ENCODE measurements at regions not wholly inside any gene's neighbourhood (a gene's known extent, or its start where the extent isn't known, plus 50 kb on each side); places are given as distances from the start of the nearest gene placed in this dataset.
"Not testable (repeated sequence)": the region's sequence is repeated elsewhere in the genome, so short reads cannot be mapped to it uniquely, and the experiment has no call there.

DNA sequence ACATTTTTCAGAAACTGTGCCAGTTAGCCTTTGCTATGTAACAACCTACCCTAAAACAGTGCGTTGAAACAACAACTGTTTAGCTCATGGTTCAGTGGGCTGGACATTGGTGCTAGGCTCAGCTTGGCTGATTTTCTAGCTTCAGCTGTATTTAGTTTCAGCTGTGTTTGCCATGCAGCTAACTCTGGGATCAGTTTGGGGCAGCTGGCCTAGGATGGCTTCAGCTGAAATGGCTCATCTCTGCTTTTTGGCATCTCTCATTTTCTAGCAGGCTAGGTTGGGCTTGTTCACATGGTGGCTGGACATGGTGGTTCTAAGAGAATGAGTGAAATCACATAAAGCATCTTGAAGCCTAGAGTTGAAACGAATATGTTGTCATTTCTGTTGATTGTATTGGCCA, 464.2 kb downstream of the QKI start:
- no peaks in the 10 kb centered on the region for H3K36me3 ChIP-seq
- no peaks in the 10 kb centered on the region for H3K27me3 ChIP-seq
- no peaks in the 10 kb centered on the region; the same call in 1 of the 2 replicates for H3K9me3 ChIP-seq (replicated peaks)
- peak in 1 of 2 experiments; percentile 49 for DNase-seq
- H3K4me1 ChIP-seq = peaks cover 7% of the 10 kb centered on the region
- H3K4me3 ChIP-seq = no peak overlapping the region
- H3K27ac ChIP-seq = no peak overlapping the region

DNA sequence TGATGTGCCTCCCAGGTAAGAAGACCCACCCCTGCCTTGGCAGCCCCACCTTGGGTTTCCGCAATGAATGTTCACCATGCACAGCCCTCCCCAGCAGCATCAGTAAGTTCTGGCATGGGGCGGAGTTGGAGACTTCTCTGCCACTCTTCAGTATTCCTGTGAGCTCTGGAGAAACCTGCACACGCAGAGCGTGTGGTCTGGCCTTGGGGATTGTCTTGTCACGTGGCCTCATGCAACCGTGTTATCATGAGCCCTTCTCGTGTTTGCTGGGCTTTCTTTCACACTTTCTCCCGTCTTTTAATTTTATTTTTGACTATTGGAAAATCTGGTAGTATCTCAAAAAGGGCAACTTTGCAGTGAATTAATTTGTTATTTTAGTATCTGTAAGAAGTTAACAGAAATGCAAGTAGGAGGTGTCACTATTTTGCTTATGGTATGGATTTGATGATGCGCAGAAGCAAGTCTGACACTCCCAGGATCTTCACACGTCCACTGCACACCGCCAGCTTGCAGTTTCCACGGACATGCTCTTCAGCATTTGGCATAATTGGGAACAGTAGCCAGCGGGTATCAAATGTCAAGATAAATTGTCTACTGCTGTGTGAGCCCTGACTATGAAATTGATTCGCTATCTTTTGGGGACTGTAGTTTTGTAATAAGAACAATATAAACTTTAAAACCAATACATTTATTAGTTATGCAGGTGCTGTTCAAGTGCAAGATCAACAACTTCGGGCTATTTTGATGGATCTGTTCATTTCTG, 463.5 kb downstream of the QKI start:
- peaks cover 7% of the 10 kb centered on the region for H3K4me1 ChIP-seq
- H3K9me3 ChIP-seq (replicated peaks) = no peaks in the 10 kb centered on the region; the same call in 1 of the 2 replicates
- H3K27me3 ChIP-seq = no peaks in the 10 kb centered on the region
- peak in 1 of 2 experiments; percentile 32 for DNase-seq
- H3K4me3 ChIP-seq = no peak overlapping the region
- no peaks in the 10 kb centered on the region for H3K36me3 ChIP-seq
- no peak overlapping the region for H3K27ac ChIP-seq

DNA sequence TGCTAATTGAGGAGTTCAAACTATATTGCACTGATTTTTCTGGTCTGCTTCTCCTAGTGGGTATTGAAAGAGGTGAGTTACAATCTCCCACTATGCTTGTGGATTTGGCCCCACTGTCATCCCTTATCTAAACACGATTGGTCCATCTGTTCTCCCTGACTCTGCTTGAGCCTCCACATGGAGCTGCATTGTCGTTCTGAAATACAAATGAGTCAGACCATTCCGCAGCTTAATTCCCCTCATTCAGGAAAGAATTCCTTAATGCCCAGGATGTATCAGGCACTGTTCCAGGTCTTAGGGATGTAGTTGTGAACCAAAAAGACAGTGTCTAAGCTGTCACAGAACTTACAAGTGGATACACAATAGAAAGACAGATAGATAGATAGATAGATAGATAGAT, 461.9 kb downstream of the QKI start:
- Histone ChIP-seq H3K27me3 (no peaks in the 10 kb centered on the region), H3K36me3 (no peaks in the 10 kb centered on the region), H3K27ac (no peak overlapping the region), H3K9me3 (replicated peaks) (no peaks in the 10 kb centered on the region), H3K4me3 (no peak overlapping the region), H3K4me1 (peaks cover 11% of the 10 kb centered on the region)
- peak in 1 of 2 experiments; percentile 36 for DNase-seq

DNA sequence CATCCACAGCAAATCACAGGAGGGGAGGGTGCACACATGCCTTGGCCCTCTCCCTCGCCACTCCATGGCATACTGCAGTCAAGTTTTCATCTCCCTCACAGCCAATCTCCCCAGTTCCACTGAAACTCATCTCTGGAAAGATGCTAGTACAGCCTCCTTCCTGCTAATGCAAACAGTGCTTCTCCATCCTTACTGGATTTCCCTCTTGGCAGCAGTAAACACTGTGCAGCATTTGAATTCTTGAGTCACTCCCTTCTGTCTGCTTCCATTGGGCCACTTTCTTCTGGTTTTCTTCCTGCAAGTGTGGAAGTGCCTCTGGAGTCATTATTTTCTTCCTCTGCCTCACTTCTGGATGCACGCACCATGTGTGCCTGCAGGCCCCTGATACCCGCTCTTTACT, 460.3 kb downstream of the QKI start:
- no peak for DNase-seq
- no peaks in the 10 kb centered on the region for H3K9me3 ChIP-seq (replicated peaks)
- no peaks in the 10 kb centered on the region for H3K27me3 ChIP-seq

DNA sequence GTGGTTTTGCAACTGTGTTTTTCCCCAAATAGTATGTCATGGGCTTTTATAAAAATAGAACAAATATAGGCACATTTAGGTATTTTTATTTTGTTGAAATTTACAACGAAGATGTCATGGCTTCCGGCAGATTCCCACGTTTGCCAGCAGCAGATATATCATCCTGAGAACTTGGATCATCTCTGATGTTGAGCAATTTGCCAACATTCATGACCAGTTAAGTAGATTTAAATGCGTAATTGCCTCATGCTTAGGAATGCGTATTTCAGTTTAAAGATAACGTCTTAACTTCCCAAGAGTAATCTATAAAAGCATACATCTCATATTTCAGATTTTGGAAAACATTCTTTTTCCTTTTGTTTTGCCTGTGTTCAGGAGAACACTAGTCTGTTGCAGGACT, 457.8 kb downstream of the QKI start:
- no peak overlapping the region for H3K4me3 ChIP-seq
- no peaks in the 10 kb centered on the region for H3K27me3 ChIP-seq
- no peak overlapping the region for H3K27ac ChIP-seq
- no peaks in the 10 kb centered on the region for H3K36me3 ChIP-seq
- no peaks in the 10 kb centered on the region for H3K9me3 ChIP-seq (replicated peaks)
- peaks cover 4% of the 10 kb centered on the region for H3K4me1 ChIP-seq
- DNase-seq = no peak

More for the DNA sequence above, 460.3 kb downstream of the QKI start:
- no peaks in the 10 kb centered on the region for H3K36me3 ChIP-seq
- H3K27ac ChIP-seq = no peak overlapping the region
- peaks cover 11% of the 10 kb centered on the region for H3K4me1 ChIP-seq
- H3K4me3 ChIP-seq = no peak overlapping the region

DNA sequence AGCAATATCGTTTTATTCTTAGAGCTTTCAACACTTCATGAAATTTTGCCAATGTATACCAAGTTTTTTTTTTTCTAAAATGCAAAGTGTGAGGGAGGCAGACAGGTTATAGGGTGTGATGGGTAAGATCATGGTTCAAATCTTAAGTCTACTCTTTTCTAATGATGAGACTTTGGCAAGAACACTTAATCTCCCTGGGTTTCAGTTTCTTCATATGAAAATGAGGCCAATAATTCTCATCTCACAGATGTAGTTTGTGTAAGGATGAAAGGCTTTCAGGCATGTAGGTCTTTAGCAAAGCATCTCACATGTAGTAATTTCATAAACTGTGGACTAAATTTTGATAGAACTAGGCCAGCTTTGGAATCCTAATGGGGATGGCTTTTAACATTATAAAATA, 457.1 kb downstream of the QKI start:
- Histone ChIP-seq H3K27me3 (no peaks in the 10 kb centered on the region), H3K4me3 (no peak overlapping the region), H3K9me3 (replicated peaks) (no peaks in the 10 kb centered on the region), H3K4me1 (peaks cover 4% of the 10 kb centered on the region), H3K27ac (no peak overlapping the region), H3K36me3 (no peaks in the 10 kb centered on the region)
- DNase-seq = no peak

DNA sequence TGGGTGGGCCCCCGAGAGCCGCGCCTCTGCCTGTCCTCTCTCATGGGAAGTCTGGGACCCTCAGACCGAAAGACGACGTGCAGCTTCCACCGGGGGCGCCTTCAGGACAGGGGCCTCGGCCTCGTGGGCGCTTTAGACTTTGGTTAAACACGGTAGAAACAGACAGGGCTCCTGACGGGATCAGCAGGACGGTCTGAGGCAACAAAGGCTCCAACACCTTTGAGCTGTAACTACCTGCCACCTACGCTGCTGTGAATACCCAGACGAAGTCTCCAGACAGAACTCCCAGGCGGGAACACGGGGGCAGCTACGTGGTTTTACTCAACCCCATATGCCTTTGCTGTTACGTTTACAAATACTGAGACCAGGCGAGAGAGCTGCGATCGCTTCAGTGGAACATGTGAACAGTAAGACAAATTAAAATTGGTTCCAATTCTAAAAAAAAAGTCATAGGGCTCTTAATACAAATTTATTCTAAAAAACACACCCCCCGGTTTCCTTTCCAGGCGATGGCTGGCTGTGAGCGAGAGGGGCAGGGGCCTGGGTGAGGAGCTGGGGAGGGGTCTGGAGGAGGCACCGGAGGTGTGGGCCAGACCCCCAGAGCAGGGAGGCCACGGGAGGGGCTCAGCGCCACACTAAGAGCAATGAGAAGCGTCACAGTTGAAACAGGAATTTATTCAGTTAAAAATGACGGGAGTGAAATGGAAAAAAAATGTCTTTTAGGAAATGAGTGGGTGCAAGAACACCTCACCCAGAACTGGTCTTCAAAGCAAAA, 453.2 kb downstream of the QKI start:
- DNase-seq = no peak
- no peaks in the 10 kb centered on the region for H3K36me3 ChIP-seq
- H3K4me3 ChIP-seq = no peak overlapping the region
- H3K9me3 ChIP-seq (replicated peaks) = no peaks in the 10 kb centered on the region
- H3K27me3 ChIP-seq = no peaks in the 10 kb centered on the region
- peaks cover 4% of the 10 kb centered on the region for H3K4me1 ChIP-seq
- no peak overlapping the region for H3K27ac ChIP-seq

DNA sequence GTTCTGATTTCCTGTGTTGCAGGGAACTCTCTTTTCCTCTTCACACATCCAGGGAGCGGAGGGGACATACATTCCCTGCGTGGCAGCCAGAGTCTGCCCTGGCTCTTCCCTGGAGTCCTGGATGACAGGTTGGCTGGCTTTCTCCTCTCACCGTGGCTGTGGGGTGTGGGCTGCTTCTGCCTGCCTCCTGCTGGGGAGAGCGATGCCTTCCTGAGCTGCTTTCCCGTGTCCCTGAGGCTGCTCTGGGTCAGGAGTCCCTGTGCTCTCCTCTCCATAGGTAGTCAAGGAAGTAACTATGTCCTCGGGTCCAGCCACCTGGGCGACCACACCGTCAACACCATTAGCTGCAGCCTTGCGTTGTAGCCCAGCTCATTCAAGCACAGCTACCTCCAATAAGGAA, 451.7 kb downstream of the QKI start:
- Histone ChIP-seq H3K4me1 (peaks cover 3% of the 10 kb centered on the region; the same call in 1 of the 2 replicates), H3K27me3 (no peaks in the 10 kb centered on the region), H3K4me3 (no peak overlapping the region), H3K27ac (no peak overlapping the region), H3K9me3 (replicated peaks) (no peaks in the 10 kb centered on the region), H3K36me3 (no peaks in the 10 kb centered on the region)
- no peak for DNase-seq

DNA sequence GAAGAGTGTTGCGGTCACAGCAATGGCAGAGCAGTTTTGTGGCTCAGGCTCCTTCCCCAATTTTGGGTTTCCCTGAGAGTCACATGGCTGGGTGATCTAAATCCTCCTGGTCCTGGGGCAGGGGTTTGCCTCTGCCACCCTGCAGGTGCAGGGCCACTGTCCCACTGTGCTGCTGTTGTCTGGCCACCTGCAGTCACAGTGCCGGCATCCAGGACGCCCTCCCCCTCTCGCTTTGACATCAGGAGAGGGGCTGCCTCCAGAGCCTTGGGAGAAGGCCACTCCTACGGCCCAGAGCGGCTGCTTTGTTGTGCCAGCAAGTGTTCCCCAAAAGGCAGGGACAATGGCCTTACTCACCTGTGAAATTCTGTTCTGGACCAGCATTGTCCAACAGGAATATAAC, 449.0 kb downstream of the QKI start:
- peaks cover 3% of the 10 kb centered on the region; the same call in 1 of the 2 replicates for H3K4me1 ChIP-seq
- H3K36me3 ChIP-seq = no peaks in the 10 kb centered on the region
- no peak overlapping the region for H3K27ac ChIP-seq
- no peaks in the 10 kb centered on the region for H3K9me3 ChIP-seq (replicated peaks)
- DNase-seq = no peak
- no peak overlapping the region for H3K4me3 ChIP-seq
- H3K27me3 ChIP-seq = no peaks in the 10 kb centered on the region

DNA sequence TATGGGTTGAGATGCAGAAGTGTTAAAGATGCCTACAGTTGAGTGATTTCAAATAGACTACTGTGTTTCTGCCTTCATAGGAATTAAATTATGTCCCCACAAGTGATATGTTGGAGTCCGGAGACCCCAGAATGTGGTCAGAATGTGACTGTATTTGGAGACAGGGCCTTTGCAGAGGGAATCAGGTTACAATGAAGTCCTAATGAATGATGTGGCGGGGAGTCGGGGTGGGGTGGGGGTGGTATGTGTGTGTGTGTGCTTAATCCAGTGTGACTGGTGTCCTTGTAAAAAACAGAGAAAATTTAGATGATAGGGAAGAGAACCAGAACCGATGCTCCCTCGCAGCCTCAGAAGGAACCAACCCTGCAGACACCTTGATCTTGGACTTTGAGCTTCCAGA, 448.2 kb downstream of the QKI start:
- Histone ChIP-seq H3K4me3 (no peak overlapping the region), H3K36me3 (no peaks in the 10 kb centered on the region), H3K27me3 (no peaks in the 10 kb centered on the region), H3K27ac (no peak overlapping the region), H3K9me3 (replicated peaks) (no peaks in the 10 kb centered on the region), H3K4me1 (peaks cover 3% of the 10 kb centered on the region; the same call in 1 of the 2 replicates)
- peak; percentile 39 to 49 for DNase-seq

DNA sequence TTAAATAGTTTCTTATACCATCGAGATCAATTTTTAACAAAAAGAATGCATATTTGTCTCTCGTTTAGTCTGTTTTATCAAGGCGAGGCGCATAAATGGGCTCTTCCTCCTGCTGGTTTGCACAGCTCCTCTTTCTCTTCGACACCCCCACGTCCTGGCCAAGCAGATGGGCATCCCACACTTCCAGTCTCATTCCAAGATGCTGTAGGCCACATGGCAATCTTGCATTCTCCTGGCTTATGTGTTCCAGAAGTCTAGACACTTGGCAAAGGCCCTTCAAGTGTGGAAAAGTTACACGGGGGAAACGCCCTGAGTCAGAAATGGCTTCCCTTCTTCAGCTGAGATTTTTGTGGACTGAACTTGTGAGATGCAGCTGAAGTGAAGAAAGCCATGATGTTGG, 447.1 kb downstream of the QKI start:
- Histone ChIP-seq H3K9me3 (replicated peaks) (no peaks in the 10 kb centered on the region), H3K36me3 (no peaks in the 10 kb centered on the region), H3K27me3 (no peaks in the 10 kb centered on the region), H3K27ac (no peak overlapping the region), H3K4me3 (no peak overlapping the region), H3K4me1 (peaks cover 3% of the 10 kb centered on the region; the same call in 1 of the 2 replicates)
- DNase-seq = no peak

DNA sequence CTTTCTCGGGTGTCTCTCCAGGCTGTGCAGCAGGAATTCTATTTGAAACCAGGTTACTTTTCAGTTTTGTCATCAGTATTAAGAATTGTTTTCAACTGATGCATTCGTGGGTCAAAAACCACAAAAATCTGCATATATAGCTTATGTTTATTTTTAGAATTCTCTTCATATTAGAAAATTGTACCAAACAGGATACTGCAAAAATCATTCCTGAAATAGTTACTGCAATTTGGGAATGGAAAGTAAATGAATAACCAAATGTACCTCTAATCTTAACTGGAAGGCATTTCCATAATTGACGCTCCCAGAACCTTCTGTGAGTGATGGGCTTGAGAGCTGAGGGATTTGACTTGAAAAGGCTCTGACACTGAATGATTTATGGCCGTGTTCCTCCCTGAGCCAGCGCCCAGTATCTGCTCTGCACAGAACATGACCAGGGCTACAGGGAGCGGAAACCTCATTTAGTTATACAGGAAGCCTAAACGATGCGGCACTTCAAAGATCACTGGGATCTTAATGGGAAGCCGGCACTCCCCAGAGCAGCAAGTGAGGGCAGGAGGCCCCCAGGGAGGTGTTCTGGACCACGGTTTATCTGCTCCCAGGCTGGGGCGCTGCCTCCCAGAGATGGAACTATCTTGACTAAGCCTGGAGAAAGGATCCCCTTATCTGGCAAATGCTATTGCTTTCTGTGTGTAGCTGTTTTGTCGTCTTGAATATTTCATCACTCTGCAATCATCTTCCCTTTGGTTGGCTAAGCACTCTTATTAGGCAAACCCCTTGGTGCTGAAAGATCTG, 446.0 kb downstream of the QKI start:
- Histone ChIP-seq H3K27me3 (no peaks in the 10 kb centered on the region), H3K36me3 (no peaks in the 10 kb centered on the region), H3K27ac (no peak overlapping the region), H3K9me3 (replicated peaks) (no peaks in the 10 kb centered on the region), H3K4me3 (no peak overlapping the region), H3K4me1 (peaks cover 3% of the 10 kb centered on the region; the same call in 1 of the 2 replicates)
- no peak for DNase-seq

DNA sequence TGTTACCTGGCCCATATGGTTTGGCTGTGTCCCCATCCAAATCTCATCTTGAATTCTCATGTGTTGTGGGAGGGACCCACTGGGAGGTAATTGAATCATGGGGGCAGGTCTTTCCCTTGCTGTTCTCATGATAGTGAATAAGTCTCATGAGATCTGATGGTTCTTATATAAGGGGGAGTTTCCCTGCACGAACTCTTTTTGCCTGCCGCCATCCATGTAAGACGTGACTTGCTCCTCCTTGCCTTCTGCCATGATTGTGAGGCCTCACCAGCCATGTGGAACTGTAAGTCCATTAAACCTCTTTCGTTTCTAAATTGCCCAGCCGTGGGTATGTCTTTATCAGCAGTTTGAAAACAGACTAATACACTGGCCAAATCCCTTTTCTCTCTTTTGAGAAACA, 444.4 kb downstream of the QKI start:
- not testable (repeated sequence) for H3K4me3 ChIP-seq; H3K36me3 ChIP-seq; H3K4me1 ChIP-seq; DNase-seq; H3K27me3 ChIP-seq; H3K9me3 ChIP-seq (replicated peaks); H3K27ac ChIP-seq

DNA sequence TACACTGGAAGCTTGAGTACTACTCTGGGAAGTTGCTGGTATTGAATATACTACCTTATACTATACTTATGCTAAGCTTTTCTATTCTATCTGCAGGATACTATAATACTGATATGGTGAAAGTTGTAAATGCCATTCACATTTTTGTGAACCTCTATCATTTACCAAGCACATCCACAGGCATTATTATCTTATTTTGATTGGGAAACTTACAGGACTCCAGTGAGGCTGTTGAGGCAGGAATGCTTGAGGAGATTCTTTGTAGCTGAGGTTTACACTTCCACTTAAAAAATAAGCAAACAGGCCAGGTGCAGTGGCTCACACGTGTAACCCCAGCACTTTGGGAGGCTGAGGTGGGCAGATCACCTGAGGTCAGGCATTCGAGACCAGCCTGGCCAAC, 442.9 kb downstream of the QKI start:
- no peaks in the 10 kb centered on the region for H3K36me3 ChIP-seq
- H3K4me1 ChIP-seq = peaks cover under 1% of the 10 kb centered on the region; the same call in 1 of the 2 replicates
- no peak overlapping the region for H3K27ac ChIP-seq
- no peaks in the 10 kb centered on the region for H3K27me3 ChIP-seq
- H3K9me3 ChIP-seq (replicated peaks) = no peaks in the 10 kb centered on the region
- H3K4me3 ChIP-seq = no peak overlapping the region
- DNase-seq = no peak

DNA sequence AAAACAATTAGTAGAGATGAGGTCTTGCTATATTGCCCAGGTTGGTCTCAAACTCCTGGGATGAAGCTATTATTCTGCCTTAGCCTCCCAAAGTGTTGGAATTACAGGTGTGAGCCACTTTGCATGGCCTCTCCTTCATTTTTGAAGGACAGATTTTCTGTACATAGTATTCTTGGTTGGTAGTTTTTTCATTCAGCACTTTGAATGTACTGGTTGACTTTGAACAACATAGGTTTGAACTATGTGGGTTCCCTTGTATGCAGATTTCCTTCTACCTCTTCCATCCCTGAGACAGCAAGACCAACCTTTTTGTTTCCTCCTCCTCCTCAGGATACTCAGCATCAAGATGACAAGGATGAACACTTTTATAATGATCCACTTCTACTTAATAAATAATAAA, 436.4 kb downstream of the QKI start:
- DNase-seq = no peak
- Histone ChIP-seq H3K36me3 (no peaks in the 10 kb centered on the region), H3K27ac (no peak overlapping the region), H3K4me3 (no peak overlapping the region), H3K9me3 (replicated peaks) (peaks cover 20% of the 10 kb centered on the region), H3K27me3 (no peaks in the 10 kb centered on the region), H3K4me1 (no peaks in the 10 kb centered on the region)
